ENCODE measurements at regions not wholly inside any gene's neighbourhood (a gene's known extent, or its start where the extent isn't known, plus 50 kb on each side); places are given as distances from the start of the nearest gene placed in this dataset.

DNA sequence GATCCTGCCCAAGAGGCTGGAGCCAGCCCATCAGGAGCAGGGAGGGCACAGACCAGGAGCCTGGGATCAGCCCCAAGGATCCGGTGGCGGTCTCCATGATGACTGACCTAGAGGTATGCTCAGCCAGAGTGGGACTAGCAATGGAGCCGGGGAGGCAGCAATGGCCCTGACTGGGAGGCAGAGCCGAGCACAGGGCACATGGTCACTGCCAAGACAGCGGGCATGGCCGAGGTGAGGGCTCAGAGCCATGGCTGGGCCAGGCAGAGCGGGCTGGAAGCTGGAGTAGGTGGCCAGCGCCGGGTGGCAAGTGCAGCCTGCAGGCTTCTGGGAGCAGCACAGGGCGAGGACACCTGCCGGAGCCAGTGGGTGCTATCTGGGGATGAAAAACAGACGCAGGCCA is 259.3 kb downstream of the BCL11B start:
- no peak overlapping the region for H2AFZ ChIP-seq
- H3K4me3 ChIP-seq, result no peak overlapping the region
- H4K20me1 ChIP-seq (ENCODE audit: insufficient read depth, poor library complexity, severe bottlenecking), result no peaks in the 10 kb centered on the region
- H3K4me2 ChIP-seq, result no peak overlapping the region
- no peak overlapping the region for H3K27ac ChIP-seq
- H3K9me2 ChIP-seq (replicated peaks; ENCODE audit: insufficient read depth), result no peaks in the 10 kb centered on the region
- no peaks in the 10 kb centered on the region for H3K9me3 ChIP-seq (ENCODE audit: low read depth)
- DNase-seq (ENCODE audit: low spot score), result no peak
- no peaks in the 10 kb centered on the region for H3K27me3 ChIP-seq
- no peaks in the 10 kb centered on the region for H3K36me3 ChIP-seq (replicated peaks; ENCODE audit: insufficient read depth, low read depth)
- TF ChIP-seq EZH2phosphoT487 (IDR thresholded peaks at IDR 0.05; ENCODE audit: low read depth, severe bottlenecking, unreplicated experiment) (no peak), EZH2 (IDR thresholded peaks at IDR 0.05; ENCODE audit: borderline replicate concordance) (no peak), CTCF (IDR thresholded peaks at IDR 0.05; ENCODE audit: poor library complexity) (no peak)
- H3K4me1 ChIP-seq (ENCODE audit: insufficient read depth), result no peaks in the 10 kb centered on the region
- 87% methylated on average over 12 of the region's 12 CpGs for WGBS (ENCODE audit: low lambda C conversion rate, missing lambda C conversion rate)
- H3K79me2 ChIP-seq, result no peaks in the 10 kb centered on the region

DNA sequence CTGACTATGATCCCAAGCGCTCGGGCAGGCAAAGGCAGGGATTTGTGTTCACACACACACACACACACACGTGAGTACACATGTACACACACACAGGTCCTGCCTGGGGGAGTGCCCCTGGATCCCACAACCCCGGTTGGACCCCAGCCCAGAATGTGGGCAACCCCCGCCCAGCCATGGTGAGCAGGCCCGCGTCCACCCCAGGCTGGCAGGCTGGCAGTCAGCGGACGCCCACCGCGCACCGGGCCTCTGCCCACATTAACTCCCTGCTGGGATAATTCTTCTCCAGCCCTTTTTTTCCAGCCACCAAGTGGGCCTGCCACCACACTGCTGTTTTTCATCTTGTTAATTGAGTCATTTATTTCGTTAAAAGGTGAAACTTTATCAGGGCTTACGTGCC is 256.2 kb downstream of the BCL11B start:
- no peak overlapping the region for H2AFZ ChIP-seq
- no peak overlapping the region for H3K4me3 ChIP-seq
- no peaks in the 10 kb centered on the region for H3K36me3 ChIP-seq (replicated peaks; ENCODE audit: insufficient read depth, low read depth)
- TF ChIP-seq EZH2 (IDR thresholded peaks at IDR 0.05; ENCODE audit: borderline replicate concordance) (no peak), EZH2phosphoT487 (IDR thresholded peaks at IDR 0.05; ENCODE audit: low read depth, severe bottlenecking, unreplicated experiment) (no peak), CTCF (IDR thresholded peaks at IDR 0.05; ENCODE audit: poor library complexity) (no peak)
- no peaks in the 10 kb centered on the region for H3K27me3 ChIP-seq
- no peaks in the 10 kb centered on the region for H3K4me1 ChIP-seq (ENCODE audit: insufficient read depth)
- H3K9me2 ChIP-seq (replicated peaks; ENCODE audit: insufficient read depth), result no peaks in the 10 kb centered on the region
- DNase-seq (ENCODE audit: low spot score), result no peak
- H4K20me1 ChIP-seq (ENCODE audit: insufficient read depth, poor library complexity, severe bottlenecking), result no peaks in the 10 kb centered on the region
- no peak overlapping the region for H3K27ac ChIP-seq
- no peaks in the 10 kb centered on the region for H3K9me3 ChIP-seq (ENCODE audit: low read depth)
- H3K4me2 ChIP-seq, result no peak overlapping the region
- H3K79me2 ChIP-seq, result no peaks in the 10 kb centered on the region
- 87% methylated on average over 13 of the region's 14 CpGs for WGBS (ENCODE audit: low lambda C conversion rate, missing lambda C conversion rate)

DNA sequence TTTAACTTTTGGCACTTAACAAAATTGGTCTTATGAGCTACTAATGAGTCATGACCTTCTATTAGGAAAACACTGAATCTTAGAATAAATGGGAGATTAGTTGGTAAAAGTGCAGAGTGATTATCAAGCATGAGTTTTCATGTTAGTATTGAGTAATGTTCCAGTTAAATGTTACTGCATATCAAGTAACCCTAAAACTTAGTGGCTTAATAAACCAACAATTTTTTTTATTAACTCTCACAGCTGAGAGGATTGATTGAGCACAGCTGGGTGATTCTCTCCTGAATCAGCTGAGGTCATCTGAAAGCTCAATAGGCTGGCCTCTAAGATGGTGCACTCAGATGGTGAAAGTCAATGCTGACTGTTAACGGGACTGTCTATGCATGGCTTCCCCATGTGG is 248.6 kb downstream of the BCL11B start:
- TF ChIP-seq EZH2phosphoT487 (IDR thresholded peaks at IDR 0.05; ENCODE audit: low read depth, severe bottlenecking, unreplicated experiment), result no peak
- TF ChIP-seq CTCF (IDR thresholded peaks at IDR 0.05; ENCODE audit: poor library complexity), result no peak
- TF ChIP-seq EZH2 (IDR thresholded peaks at IDR 0.05; ENCODE audit: borderline replicate concordance), result no peak
- Histone ChIP-seq H3K27ac (no peak overlapping the region), H3K79me2 (no peaks in the 10 kb centered on the region), H3K36me3 (replicated peaks; ENCODE audit: insufficient read depth, low read depth) (no peaks in the 10 kb centered on the region), H3K9me2 (replicated peaks; ENCODE audit: insufficient read depth) (no peaks in the 10 kb centered on the region), H3K4me2 (no peak overlapping the region), H3K27me3 (no peaks in the 10 kb centered on the region), H3K9me3 (ENCODE audit: low read depth) (no peaks in the 10 kb centered on the region), H4K20me1 (ENCODE audit: insufficient read depth, poor library complexity, severe bottlenecking) (no peaks in the 10 kb centered on the region), H3K4me1 (ENCODE audit: insufficient read depth) (no peaks in the 10 kb centered on the region), H2AFZ (no peak overlapping the region), H3K4me3 (no peak overlapping the region)
- WGBS (ENCODE audit: low lambda C conversion rate, missing lambda C conversion rate), result 100% methylated on average over 1 of the region's 1 CpG
- DNase-seq (ENCODE audit: low spot score), result no peak

GRCh38 chr14:99024926-99025325 is 247.1 kb downstream of the BCL11B start:
- no peaks in the 10 kb centered on the region for H3K36me3 ChIP-seq (replicated peaks; ENCODE audit: insufficient read depth, low read depth)
- no peaks in the 10 kb centered on the region for H4K20me1 ChIP-seq (ENCODE audit: insufficient read depth, poor library complexity, severe bottlenecking)
- H3K4me3 ChIP-seq, result no peak overlapping the region
- TF ChIP-seq EZH2phosphoT487 (IDR thresholded peaks at IDR 0.05; ENCODE audit: low read depth, severe bottlenecking, unreplicated experiment), result no peak
- no peak overlapping the region for H3K4me2 ChIP-seq
- H3K9me2 ChIP-seq (replicated peaks; ENCODE audit: insufficient read depth), result no peaks in the 10 kb centered on the region
- H2AFZ ChIP-seq, result no peak overlapping the region
- no peaks in the 10 kb centered on the region for H3K79me2 ChIP-seq
- H3K27me3 ChIP-seq, result no peaks in the 10 kb centered on the region
- DNase-seq (ENCODE audit: low spot score), result no peak
- H3K9me3 ChIP-seq (ENCODE audit: low read depth), result no peaks in the 10 kb centered on the region
- no peaks in the 10 kb centered on the region for H3K4me1 ChIP-seq (ENCODE audit: insufficient read depth)
- WGBS (ENCODE audit: low lambda C conversion rate, missing lambda C conversion rate), result 82% methylated on average over 4 of the region's 4 CpGs
- H3K27ac ChIP-seq, result no peak overlapping the region
